Fibroblast of skin of abdomen (primary cell): ENCODE measurements at regions not wholly inside any gene's neighbourhood (a gene's known extent, or its start where the extent isn't known, plus 50 kb on each side); places are given as distances from the start of the nearest gene placed in this dataset.

Source experiments
- DNase-seq: peaks from one replicate; pipeline ENCODE4 v3.0.0-alpha.2; 2013

DNA sequence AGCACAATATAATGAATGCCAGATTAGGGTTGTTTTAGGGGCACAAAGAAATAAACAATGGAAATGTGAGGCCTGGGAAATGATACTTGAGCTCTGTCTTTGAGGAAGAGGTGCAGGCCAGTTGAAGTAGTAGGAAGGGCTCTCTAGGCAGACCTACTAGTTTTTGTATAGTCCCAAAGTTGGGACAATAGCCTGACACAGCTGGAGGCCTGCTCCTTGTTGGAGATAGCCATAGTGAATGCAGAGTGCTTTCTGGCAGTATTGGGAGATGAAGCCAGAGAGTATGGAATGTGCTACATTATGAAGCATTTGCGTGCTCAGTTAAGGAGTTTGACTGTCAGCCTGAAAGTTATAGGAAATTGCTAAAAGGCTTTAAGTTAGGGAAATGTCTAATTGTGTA, 251.2 kb upstream of the ZPLD1 start:
- no peak for DNase-seq

GRCh38 chr3:102189541-102189940, 245.3 kb upstream of the ZPLD1 start:
- DNase-seq, result no peak

- DNase-seq, result no peak
Measured at GRCh38 chr3:102189956-102190723, 244.7 kb upstream of the ZPLD1 start.

GRCh38 chr3:102192575-102192974, 242.2 kb upstream of the ZPLD1 start:
- DNase-seq, result no peak

GRCh38 chr3:102193255-102193654, 241.6 kb upstream of the ZPLD1 start:
- no peak for DNase-seq

DNA sequence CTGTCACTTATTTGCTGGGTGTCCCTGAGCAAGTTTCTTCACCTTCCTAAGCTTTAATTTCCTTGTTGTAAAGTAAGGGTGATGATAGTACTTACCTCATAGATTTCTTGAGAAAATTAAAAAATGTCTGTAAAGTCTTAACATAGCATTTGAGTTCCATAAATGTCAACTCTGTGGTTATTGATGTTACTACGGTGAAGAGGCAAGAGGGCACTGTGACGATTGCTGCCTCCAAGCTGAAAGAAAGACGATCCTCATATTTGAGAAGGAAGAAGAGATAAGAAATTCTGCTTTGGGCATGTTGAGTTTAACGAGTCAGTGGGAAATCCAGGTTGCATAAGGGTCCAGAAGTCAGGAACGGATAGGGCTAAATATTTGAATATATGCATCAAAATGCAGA, 240.8 kb upstream of the ZPLD1 start:
- DNase-seq, result no peak

GRCh38 chr3:102194760-102195159, 240.1 kb upstream of the ZPLD1 start:
- DNase-seq, result no peak

GRCh38 chr3:102195198-102195948, 239.4 kb upstream of the ZPLD1 start:
- DNase-seq, result no peak

GRCh38 chr3:102200126-102200525, 234.7 kb upstream of the ZPLD1 start:
- peak; percentile 74 for DNase-seq

GRCh38 chr3:102200560-102200959, 234.3 kb upstream of the ZPLD1 start:
- DNase-seq, result no peak

DNA sequence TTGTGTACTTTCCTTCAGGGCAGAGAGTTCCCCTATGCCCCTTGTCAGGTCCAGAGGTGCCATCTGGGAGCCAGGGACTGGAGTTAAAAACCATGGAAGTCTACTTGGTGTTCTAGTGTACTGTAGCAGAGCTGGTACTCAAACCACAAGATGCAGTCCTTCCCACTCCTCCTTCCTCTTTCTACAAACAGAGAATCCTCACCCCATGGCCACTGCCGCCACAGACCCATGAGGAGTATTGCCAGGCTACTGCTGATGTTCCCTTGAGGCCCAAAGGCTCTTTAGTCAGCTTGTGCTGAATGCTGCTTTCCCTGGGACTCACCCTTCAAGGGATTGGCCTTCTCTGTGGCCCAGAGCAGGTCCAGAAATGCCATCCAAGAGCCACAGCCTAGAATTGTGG, 229.2 kb upstream of the ZPLD1 start:
- no peak for DNase-seq

DNA sequence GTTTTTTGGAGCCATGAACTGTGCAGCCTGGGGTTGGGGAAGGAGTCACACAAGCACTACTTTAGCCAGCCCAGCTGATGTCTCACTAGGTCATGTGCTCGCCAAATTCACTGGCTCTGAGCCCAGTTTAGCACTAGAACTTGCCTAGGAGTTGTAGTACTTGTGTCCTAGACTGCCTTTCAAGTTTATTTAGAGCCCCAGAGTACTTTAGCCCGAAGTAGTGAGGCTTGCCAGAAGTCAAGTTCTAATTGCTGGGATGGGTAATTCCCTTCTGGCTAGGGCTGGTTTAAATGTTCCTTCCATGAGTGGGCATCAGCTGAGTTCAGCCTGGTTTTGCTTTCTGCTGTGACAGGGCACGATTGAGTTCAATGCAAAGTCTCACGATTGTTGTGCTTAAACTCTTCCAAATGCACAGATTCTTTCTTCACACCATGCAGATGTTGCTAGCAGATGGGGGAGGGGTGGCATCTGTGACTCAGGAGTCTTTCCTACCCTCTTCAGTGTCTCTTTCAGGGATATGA, 228.2 kb upstream of the ZPLD1 start:
- peak; percentile 88 for DNase-seq

GRCh38 chr3:102207151-102207571, 227.7 kb upstream of the ZPLD1 start:
- DNase-seq, result peak; percentile 92

GRCh38 chr3:102215166-102215565, 219.6 kb upstream of the ZPLD1 start:
- no peak for DNase-seq

- no peak for DNase-seq
Measured at GRCh38 chr3:102223132-102223531, 211.7 kb upstream of the ZPLD1 start.

- peak; percentile 41 for DNase-seq
Measured at GRCh38 chr3:102224171-102224570, 210.6 kb upstream of the ZPLD1 start.

- no peak for DNase-seq
Measured at GRCh38 chr3:102225005-102225404, 209.8 kb upstream of the ZPLD1 start.

GRCh38 chr3:102225407-102226132, 209.2 kb upstream of the ZPLD1 start:
- peak; percentile 75 for DNase-seq

DNA sequence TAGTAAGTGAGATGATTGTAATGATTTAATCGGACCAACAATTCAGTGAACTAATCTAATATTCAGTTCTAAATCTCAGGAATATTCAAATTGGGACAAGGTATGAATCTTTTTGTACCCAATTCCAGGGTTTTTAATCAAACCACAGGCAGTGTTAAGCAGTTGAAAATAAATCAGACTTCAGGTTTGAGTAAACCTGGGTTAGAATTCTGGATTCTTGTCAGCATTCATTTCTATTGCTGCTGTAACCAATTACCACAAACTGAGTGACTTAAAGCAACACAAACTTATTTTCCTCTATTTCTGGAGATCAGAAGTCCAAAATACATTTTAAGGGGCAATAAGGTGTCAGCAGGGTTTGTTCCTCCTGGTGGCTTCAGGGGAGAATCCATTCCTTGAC, 208.4 kb upstream of the ZPLD1 start:
- DNase-seq, result no peak

DNA sequence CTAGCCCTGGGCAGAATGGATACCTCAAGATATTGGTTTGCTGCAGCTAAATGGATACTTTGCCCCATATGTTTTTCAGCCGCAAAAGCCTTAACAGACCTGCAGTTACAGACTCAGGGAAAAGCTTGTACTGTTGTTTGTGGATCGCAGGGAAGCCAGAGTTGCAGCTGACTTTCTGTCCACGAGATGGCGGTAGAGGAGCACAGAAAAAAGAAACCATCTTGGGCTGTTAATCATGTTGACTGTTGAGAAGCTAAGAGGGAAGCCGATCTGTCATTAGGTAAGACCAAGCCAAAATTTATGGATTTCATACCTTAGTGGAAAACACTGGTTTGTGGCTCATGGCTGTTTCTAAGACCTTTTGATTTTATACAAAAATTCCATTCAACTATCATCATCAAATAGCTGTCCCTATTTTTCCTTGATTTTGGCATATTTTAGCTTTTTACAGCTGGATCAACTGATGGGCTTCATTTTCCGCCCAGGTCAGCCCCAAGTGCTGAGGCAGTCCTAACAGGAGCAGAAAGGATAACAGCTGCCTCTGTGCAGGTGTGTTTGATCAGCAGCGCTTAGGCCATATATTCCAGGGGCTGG, 205.7 kb upstream of the ZPLD1 start:
- DNase-seq, result peak; percentile 77

GRCh38 chr3:102230057-102230456, 204.8 kb upstream of the ZPLD1 start:
- DNase-seq, result no peak

GRCh38 chr3:102233881-102234280, 200.9 kb upstream of the ZPLD1 start:
- peak; percentile 22 for DNase-seq

DNA sequence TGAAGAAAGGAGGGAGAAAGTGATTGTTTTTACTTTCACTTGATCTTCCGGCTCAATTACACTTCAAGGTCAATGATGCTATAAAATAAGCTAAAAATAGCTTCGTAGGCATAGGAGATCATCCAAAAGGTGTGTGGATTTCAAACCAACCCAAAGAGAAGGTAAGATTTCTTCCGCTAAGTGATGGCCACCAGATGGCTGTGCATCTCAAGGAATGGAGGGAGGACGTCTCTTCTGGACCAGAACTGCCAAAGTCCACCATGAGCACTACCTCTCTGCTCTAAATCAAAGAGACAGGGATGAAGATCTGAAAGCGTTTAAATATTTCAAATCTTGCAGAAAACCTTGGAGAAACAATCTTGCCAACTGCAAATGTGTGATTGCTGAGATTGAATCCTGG, 199.1 kb upstream of the ZPLD1 start:
- no peak for DNase-seq
